ENCODE measurements at regions not wholly inside any gene's neighbourhood (a gene's known extent, or its start where the extent isn't known, plus 50 kb on each side); places are given as distances from the start of the nearest gene placed in this dataset.

GRCh38 chr9:106575823-106576222 is 287.1 kb upstream of the ZNF462 start:
- peak in 1 of 4 donors; percentile 19 for DNase-seq (ENCODE audit: low read depth in 4 of 4, low spot score in 3 of 4)

- no peak for DNase-seq (ENCODE audit: low read depth in 4 of 4, low spot score in 3 of 4)
Measured at GRCh38 chr9:106576232-106576760, 286.7 kb upstream of the ZNF462 start.

GRCh38 chr9:106577121-106577520 is 285.8 kb upstream of the ZNF462 start:
- DNase-seq (ENCODE audit: low read depth in 4 of 4, low spot score in 3 of 4): no peak

GRCh38 chr9:106580546-106580945 is 282.4 kb upstream of the ZNF462 start:
- DNase-seq (ENCODE audit: low read depth in 4 of 4, low spot score in 3 of 4): no peak

- DNase-seq (ENCODE audit: low read depth in 4 of 4, low spot score in 3 of 4): no peak
Measured at GRCh38 chr9:106581973-106582372, 281.0 kb upstream of the ZNF462 start.

- DNase-seq (ENCODE audit: low read depth in 4 of 4, low spot score in 3 of 4): no peak
Measured at GRCh38 chr9:106583751-106584150, 279.2 kb upstream of the ZNF462 start.

GRCh38 chr9:106587042-106587441 is 275.9 kb upstream of the ZNF462 start:
- DNase-seq (ENCODE audit: low read depth in 4 of 4, low spot score in 3 of 4): no peak

GRCh38 chr9:106588626-106589025 is 274.3 kb upstream of the ZNF462 start:
- DNase-seq (ENCODE audit: low read depth in 4 of 4, low spot score in 3 of 4): no peak

GRCh38 chr9:106590759-106591505 is 272.0 kb upstream of the ZNF462 start:
- DNase-seq (ENCODE audit: low read depth in 4 of 4, low spot score in 3 of 4): no peak

GRCh38 chr9:106593201-106593600 is 269.8 kb upstream of the ZNF462 start:
- no peak for DNase-seq (ENCODE audit: low read depth in 4 of 4, low spot score in 3 of 4)

- no peak for DNase-seq (ENCODE audit: low read depth in 4 of 4, low spot score in 3 of 4)
Measured at GRCh38 chr9:106596984-106597383, 266.0 kb upstream of the ZNF462 start.

- no peak for DNase-seq (ENCODE audit: low read depth in 4 of 4, low spot score in 3 of 4)
Measured at GRCh38 chr9:106600955-106601560, 261.9 kb upstream of the ZNF462 start.

GRCh38 chr9:106602344-106602743 is 260.6 kb upstream of the ZNF462 start:
- no peak for DNase-seq (ENCODE audit: low read depth in 4 of 4, low spot score in 3 of 4)

- no peak for DNase-seq (ENCODE audit: low read depth in 4 of 4, low spot score in 3 of 4)
Measured at GRCh38 chr9:106613250-106613737, 249.7 kb upstream of the ZNF462 start.

- DNase-seq (ENCODE audit: low read depth in 4 of 4, low spot score in 3 of 4): no peak
Measured at GRCh38 chr9:106615118-106615889, 247.7 kb upstream of the ZNF462 start.

- DNase-seq (ENCODE audit: low read depth in 4 of 4, low spot score in 3 of 4): no peak
Measured at GRCh38 chr9:106616026-106616425, 246.9 kb upstream of the ZNF462 start.

- no peak for DNase-seq (ENCODE audit: low read depth in 4 of 4, low spot score in 3 of 4)
Measured at GRCh38 chr9:106616851-106617345, 246.1 kb upstream of the ZNF462 start.

GRCh38 chr9:106619211-106619610 is 243.8 kb upstream of the ZNF462 start:
- DNase-seq (ENCODE audit: low read depth in 4 of 4, low spot score in 3 of 4): no peak

GRCh38 chr9:106620081-106620480 is 242.9 kb upstream of the ZNF462 start:
- DNase-seq (ENCODE audit: low read depth in 4 of 4, low spot score in 3 of 4): no peak

- DNase-seq (ENCODE audit: low read depth in 4 of 4, low spot score in 3 of 4): no peak
Measured at GRCh38 chr9:106620866-106621265, 242.1 kb upstream of the ZNF462 start.
